Urinary bladder (tissue), 3 donors: ENCODE measurements at regions not wholly inside any gene's neighbourhood (a gene's known extent, or its start where the extent isn't known, plus 50 kb on each side); places are given as distances from the start of the nearest gene placed in this dataset.
A peak's percentile ranks its signal among the peaks of the same experiment; 100 is the strongest.

Source experiments
- DNase-seq: peaks from one replicate; pipeline ENCODE4 v3.0.0-alpha.2; 2015; ENCODE audit errors: extremely low spot score
- H3K27ac ChIP-seq: one replicate; pipeline ENCODE4 v1.5.1; 2013; ENCODE audit warnings: low read depth, mild to moderate bottlenecking, moderate library complexity
- H3K36me3 ChIP-seq: one replicate; pipeline ENCODE4 v1.6.1; 2013; ENCODE audit warnings: mild to moderate bottlenecking, moderate library complexity; ENCODE audit not compliant: insufficient read depth
- H3K4me1 ChIP-seq: one replicate; pipeline ENCODE4 v1.6.1; 2013; ENCODE audit warnings: mild to moderate bottlenecking, moderate library complexity; ENCODE audit not compliant: insufficient read depth
- H3K4me3 ChIP-seq: one replicate; pipeline ENCODE4 v1.5.1; 2013; ENCODE audit warnings: low read depth, low read length
- WGBS: extraction: QIAGEN DNeasy Blood & Tissue Kit; methylation state at CpG from one replicate; pipeline ENCODE4 v1.1.7; 2013; 5-methylcytosine and 5-hydroxymethylcytosine counted together
- donor health status: healthy with polysubstance abuse.
- donor health status: healthy.

DNA sequence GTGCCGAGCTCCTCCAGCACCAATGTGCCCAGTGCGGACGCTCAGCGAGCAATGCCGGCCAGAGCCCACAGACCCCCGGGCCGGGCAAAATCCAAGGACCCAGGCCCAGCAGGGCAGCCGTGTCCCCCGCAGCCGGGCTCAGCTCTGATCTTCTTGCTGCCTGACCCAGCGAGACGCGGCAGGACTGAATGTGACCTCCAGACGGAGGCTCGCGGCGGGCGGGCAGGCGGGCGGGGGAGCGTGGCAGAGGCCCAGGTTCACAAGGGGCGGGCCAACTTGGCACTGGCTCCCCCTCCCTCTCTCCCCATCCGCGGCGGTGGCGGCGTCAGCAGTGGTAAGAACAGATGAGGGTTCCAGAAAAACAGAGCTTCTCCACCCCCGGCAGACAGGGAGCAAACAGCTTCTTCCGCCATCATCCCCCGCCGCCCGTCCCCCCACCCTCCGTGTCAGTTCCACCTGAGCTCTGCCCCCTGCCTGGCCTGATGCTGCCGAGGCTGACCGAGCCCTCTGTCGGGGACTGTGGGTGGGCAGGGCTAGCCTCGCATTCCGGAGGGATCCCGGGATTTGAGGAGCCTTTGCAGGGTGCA, 94.3 kb downstream of the RFLNA start:
- DNase-seq: no peak
- WGBS: 8% methylated on average over 39 of the region's 39 CpGs
- Histone ChIP-seq H3K4me3 (peak overlapping the region; percentile 27), H3K27ac (peak overlapping the region; percentile 77), H3K4me1 (no peaks in the 10 kb centered on the region), H3K36me3 (no peaks in the 10 kb centered on the region)

DNA sequence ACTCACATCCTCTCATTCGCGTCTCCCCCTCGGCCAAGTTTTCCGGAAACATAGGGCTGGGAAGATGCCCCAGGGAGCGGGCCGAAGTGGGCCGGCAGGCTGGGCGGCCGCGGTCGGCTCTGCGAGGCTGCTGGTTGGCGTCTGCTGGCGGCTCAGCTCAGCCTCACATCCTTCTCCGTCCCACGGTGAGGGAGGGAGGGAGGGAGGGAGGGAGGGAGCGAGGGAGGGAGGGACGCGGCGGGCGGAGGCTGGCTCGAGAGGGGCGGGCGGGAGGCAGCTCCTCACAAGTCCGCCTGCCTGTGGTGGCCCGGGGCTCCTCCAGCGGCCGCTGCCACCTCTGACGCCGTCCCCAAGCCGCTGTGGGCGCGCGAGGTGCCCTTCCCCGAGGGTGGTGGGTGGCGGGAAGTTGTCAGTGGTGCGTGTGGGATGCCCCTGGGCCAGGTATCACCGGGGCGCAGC, 93.8 kb downstream of the RFLNA start:
- Histone ChIP-seq H3K27ac (peak overlapping the region; percentile 77), H3K4me3 (peak overlapping the region; percentile 27), H3K4me1 (no peaks in the 10 kb centered on the region), H3K36me3 (no peaks in the 10 kb centered on the region)
- WGBS: 3% methylated on average over 38 of the region's 39 CpGs
- DNase-seq: no peak

DNA sequence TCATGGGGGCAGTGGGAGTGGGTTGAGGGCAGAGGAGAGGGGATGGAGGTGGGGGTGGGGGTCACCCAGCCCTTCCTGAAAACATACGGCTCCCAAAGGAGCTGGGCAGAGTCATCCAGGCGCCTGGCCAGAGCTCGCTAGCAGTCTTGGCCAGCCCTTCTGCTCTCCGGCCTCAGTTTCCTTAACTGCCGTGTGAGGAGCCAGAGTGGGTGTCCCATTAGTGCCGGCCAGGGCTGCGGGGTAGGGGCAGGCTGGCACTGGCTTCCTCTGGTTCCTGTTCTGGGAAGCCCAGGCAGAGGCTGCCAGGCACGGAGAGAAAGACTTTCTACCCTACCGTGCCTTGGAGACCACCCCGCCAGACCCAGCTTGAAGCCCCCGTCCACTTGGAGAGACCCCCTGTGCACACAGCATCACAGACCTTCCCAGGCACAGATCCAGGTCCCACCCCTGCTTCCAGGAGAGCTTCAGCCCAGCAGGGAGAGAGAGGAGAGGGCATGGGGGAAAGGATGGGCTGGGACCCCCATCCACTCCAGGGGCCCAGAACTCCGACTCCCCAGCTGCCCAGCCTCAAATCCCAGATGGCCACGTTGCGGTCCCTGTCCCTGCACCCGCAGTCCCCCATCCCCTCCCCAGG, 93.3 kb downstream of the RFLNA start:
- DNase-seq: no peak
- Histone ChIP-seq H3K36me3 (no peaks in the 10 kb centered on the region), H3K27ac (peak overlapping the region; percentile 44), H3K4me3 (peak overlapping the region; percentile 20), H3K4me1 (no peaks in the 10 kb centered on the region)
- 42% methylated on average over 15 of the region's 15 CpGs for WGBS

DNA sequence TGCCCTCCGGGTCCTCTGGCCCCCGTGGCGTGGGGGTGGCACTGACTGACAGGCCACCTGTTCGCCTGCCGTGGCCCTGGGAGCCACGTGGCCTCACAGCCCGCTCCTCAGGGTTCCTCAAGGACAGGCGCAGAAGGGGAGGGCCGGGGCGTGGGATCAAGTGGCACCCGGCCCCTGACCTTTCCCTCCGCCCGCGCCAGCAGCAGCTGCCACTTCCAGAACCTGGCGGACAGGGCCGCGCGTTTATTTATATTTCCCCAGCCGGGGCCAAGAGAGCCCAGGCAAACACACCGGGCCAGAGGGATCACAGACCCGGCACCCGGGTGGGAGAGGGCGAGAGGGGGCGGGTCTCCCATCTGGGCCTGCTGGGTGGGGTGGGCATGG, 92.6 kb downstream of the RFLNA start:
- H3K27ac ChIP-seq: no peak overlapping the region
- no peaks in the 10 kb centered on the region for H3K4me1 ChIP-seq
- DNase-seq: no peak
- no peaks in the 10 kb centered on the region for H3K36me3 ChIP-seq
- H3K4me3 ChIP-seq: peak overlapping the region; percentile 6
- 54% methylated on average over 24 of the region's 24 CpGs for WGBS

DNA sequence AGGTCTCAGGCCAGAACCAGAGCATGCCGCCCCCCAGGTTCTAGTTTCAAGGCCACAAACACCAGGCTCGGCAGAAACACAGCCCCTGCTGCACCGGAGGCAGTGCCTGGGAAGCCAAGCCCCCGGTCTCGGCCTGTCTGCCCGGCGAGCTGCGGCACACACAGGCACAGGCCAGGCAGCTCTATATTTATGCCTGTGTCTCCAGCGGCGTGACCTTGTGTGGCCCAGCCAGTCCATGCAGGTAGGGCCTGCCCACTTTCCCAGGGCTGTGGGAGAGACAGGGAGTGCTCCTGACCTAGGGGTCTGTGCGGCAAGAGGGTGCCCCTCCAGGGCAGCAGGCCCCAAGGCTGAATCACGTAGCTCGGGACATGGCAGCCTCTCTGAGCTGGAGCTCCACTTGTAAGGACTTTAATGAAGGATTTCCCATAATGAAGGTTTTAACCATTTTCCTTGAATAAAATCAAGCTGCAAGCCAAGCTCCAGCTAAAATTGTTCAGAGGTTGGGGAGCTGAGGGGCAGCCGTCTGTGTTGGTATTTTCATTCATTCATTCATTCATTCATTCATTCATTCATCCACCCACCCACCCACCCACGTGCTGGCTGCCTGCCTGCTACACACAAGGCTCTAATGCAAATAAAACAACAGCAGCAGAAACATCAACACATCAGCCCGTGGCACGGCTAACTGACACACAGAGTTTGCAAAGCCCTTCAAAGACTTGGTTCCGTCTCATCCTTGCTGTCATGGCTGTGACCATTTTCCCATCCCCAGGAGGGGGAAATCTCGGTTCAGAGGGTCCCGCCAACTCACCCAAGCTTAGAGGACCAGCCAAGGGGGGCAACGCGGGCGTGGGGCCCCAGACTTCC, 92.0 kb downstream of the RFLNA start:
- DNase-seq: no peak
- H3K4me1 ChIP-seq: no peaks in the 10 kb centered on the region
- no peak overlapping the region for H3K27ac ChIP-seq
- WGBS: 67% methylated on average over 23 of the region's 23 CpGs
- peak overlapping the region; percentile 6 for H3K4me3 ChIP-seq
- H3K36me3 ChIP-seq: no peaks in the 10 kb centered on the region

DNA sequence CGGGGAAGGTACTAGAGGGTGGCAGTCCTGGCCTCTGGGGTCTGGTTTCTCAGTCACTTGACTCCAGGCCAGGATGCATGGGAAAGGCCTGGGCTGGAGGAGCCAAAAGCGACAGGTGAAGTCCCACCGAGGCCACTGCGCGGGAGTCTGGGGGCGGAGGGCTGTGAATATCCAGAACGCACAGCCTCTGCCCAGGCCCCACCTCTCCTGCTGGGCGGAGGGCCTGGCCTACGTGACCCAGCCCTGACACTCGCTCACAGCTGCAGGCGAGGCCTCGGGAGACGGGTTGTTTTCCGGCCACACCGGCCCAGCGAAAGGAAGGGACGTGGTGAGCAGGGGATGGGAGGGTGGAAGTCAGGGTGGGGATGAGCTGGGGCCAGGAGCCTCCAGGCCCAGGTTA, 91.2 kb downstream of the RFLNA start:
- no peaks in the 10 kb centered on the region for H3K4me1 ChIP-seq
- WGBS: 65% methylated on average over 17 of the region's 17 CpGs
- H3K27ac ChIP-seq: no peak overlapping the region
- H3K4me3 ChIP-seq: no peak overlapping the region
- H3K36me3 ChIP-seq: no peaks in the 10 kb centered on the region
- no peak for DNase-seq

DNA sequence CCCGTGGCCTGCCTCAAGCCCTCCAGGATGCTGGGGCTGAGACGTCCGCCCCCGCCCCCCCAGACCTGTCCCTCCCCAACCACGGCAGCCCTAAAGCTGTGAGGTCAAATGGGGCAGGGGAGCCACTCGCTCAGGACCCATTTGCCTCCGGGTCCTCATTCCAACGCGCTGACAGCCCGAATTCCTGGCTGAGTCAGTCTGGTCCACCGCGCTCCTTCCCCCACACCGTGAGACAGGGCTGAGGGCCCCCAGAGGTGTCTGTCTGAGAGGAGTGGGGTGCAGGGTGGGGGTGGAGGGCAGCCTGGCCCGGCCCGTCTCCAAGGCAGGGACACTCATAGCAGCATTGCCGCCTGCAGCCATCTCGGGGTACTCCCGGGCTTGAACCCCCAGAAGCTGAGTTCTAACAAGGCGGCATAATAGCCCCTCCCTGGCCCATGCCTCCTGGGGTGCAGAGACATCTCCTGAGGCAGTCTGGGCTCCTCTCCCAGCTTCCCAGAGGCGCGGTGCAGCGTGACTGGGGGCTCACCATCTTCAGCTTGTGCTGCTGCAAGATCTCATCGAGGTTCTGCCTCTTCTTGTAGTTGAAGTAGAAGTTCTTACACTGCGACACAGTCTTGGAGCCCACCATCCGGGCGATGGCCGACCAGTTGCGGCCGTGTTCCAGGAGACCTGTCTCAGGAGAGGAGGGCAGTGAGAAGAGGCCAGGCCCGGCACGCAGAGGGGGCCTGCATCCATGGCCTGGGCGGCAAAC, 90.5 kb downstream of the RFLNA start:
- Histone ChIP-seq H3K27ac (no peak overlapping the region), H3K4me1 (no peaks in the 10 kb centered on the region), H3K36me3 (no peaks in the 10 kb centered on the region), H3K4me3 (no peak overlapping the region)
- 83% methylated on average over 32 of the region's 32 CpGs for WGBS
- no peak for DNase-seq

DNA sequence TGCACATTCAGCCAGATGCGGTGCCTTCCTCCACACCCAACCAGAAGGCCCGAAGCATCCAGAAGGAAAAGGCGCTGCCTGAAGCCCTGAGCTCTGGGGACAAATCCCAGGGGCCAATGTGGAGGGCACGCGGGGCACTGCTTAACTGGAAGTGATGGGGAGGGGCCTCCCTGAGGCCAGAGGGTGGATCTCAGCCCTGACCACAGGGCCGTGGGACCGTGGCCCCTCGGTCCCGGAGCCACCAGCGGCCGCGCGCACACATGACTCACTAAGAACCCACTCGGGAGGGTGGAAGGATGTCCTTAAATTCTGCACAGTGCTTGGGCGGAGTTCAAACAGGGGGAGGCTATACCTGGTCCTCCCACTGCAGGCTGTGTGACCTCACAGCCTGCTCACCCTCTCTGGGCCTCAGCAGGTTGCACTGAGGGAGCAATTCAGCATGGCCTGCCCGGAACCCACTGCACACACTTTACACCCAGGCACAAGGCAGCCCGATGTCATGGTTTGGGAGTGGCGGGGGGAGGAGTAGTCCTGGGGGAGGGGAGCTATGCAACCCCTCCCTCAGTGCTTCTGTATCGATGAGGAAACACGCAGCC, 89.5 kb downstream of the RFLNA start:
- no peaks in the 10 kb centered on the region for H3K36me3 ChIP-seq
- WGBS: 85% methylated on average over 20 of the region's 20 CpGs
- H3K4me1 ChIP-seq: no peaks in the 10 kb centered on the region
- DNase-seq: no peak
- no peak overlapping the region for H3K4me3 ChIP-seq
- H3K27ac ChIP-seq: no peak overlapping the region

DNA sequence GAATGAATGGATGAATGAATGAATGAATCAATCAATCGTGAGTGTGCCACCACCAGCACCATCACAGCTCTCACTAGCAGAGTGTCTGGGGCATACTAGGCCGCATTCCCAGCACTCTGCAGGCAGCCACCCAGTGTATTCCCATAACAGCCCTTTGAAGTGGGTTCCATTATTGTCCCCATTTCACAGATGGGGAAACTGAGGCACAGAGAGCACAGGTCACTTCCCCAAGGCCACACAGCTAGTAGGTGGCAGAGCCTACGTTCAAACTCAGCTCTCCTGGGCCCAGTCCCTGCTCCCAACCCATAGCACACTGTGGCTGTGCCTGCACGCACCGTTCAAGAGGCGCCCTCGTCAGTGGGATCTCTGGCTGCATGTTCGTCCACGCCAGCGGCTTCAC, 88.1 kb downstream of the RFLNA start:
- no peak for DNase-seq
- 95% methylated on average over 10 of the region's 10 CpGs for WGBS
- Histone ChIP-seq H3K4me1 (no peaks in the 10 kb centered on the region), H3K4me3 (no peak overlapping the region), H3K36me3 (no peaks in the 10 kb centered on the region), H3K27ac (no peak overlapping the region)

DNA sequence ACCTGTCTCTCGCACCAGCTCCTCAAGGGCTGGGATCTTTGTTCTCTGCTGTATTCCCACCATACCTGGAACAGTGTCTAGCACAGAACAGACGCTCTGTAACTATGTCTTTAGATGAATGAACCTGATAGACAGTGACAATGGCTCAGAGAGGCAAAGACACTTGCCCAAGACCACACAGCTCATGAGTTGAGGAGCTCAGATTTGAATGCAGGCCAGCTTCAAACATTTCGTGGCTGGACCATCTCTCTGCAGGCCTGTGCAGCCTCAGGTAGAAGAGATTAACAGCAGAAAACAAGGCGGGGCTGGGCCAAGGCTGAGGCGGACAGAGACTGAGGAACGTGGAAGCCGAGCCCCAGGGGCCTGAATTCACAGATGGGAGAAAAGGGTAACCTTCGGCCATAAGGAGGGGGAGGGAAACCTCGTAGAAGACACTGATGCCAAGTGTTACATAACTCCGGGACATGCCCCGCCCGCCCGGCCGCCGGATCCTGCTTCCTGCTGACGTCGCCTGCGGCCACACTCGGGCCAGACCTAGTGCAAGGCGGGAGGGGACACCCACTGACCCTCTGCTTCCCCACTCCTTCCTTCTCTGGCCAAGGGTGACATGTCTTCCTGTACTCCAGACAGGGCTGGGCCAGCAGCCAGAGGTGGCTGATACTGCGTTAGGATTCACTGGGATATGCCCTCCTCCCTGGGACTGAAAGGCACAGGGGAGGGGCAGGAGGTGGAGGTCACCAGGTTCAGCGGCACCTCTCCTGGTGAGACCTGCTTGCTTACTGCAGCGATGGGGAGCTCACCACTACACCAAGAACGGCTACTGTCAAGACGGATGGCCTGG, 86.8 kb downstream of the RFLNA start:
- Histone ChIP-seq H3K36me3 (no peaks in the 10 kb centered on the region), H3K4me3 (no peak overlapping the region)

DNA sequence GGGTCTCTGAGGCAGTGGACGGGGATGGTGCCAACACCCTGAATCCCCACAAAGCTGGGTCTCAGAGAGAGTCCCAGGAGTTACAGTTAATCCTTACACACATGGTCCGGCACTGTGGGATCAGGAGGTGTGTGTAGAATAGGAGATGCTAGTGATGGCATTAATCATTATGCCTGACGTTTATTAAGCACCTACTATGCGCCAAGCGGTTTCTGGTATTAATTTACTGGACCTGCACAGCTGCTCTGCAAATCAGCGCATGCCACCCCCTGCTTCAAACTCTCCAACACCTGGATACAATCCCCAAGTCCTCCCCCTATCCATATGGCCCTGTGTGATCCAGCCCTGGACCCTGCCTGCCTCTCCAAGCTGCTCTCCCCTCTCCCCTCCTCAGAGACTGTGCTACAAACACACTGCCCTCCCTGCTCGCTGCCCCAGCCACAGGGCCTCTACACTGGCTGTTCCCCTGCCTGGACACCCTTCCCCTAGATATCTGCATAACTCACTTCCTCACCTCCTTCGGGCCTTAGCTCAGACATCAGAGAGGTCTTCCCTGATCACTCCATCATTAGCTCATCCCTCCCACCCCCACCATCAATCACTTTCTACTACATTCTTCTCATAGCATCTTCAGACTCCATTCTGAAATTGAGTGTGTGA, 86.0 kb downstream of the RFLNA start:
- 50% methylated on average over 8 of the region's 8 CpGs for WGBS
- Histone ChIP-seq H3K4me3 (no peak overlapping the region), H3K27ac (peak overlapping the region; percentile 86), H3K36me3 (no peaks in the 10 kb centered on the region), H3K4me1 (no peaks in the 10 kb centered on the region)
- no peak for DNase-seq

More for the DNA sequence above, 86.8 kb downstream of the RFLNA start:
- H3K27ac ChIP-seq: peak overlapping the region; percentile 58
- WGBS: 22% methylated on average over 25 of the region's 25 CpGs
- H3K4me1 ChIP-seq: no peaks in the 10 kb centered on the region
- DNase-seq: no peak
